ENCODE measurements at regions not wholly inside any gene's neighbourhood (a gene's known extent, or its start where the extent isn't known, plus 50 kb on each side); places are given as distances from the start of the nearest gene placed in this dataset.

GRCh38 chr13:77437267-77437666 is 98.2 kb upstream of the SCEL start:
- Histone ChIP-seq H3K9me3 (no peaks in the 10 kb centered on the region), H3K4me1 (ENCODE audit: low read depth) (no peaks in the 10 kb centered on the region), H3K4me3 (no peak overlapping the region), H3K36me3 (ENCODE audit: low read depth) (no peaks in the 10 kb centered on the region)
- no peak for TF ChIP-seq CTCF (IDR thresholded peaks at IDR 0.05)
- DNase-seq (no peak), ATAC-seq (no peak)
- intact Hi-C loops (cut with DNase I, micrococcal nuclease), result no loop called here

GRCh38 chr13:77434289-77434688 is 101.2 kb upstream of the SCEL start:
- H3K4me3 ChIP-seq, result no peak overlapping the region
- H3K36me3 ChIP-seq (ENCODE audit: low read depth), result no peaks in the 10 kb centered on the region
- H3K4me1 ChIP-seq (ENCODE audit: low read depth), result no peaks in the 10 kb centered on the region
- intact Hi-C loops (cut with DNase I, micrococcal nuclease), result no loop called here
- ATAC-seq (no peak), DNase-seq (no peak)
- H3K9me3 ChIP-seq, result no peaks in the 10 kb centered on the region
- TF ChIP-seq CTCF (IDR thresholded peaks at IDR 0.05), result no peak

- no peak for DNase-seq
- no peaks in the 10 kb centered on the region for H3K9me3 ChIP-seq
- ATAC-seq, result no peak
- no peak for TF ChIP-seq CTCF (IDR thresholded peaks at IDR 0.05)
- H3K4me1 ChIP-seq (ENCODE audit: low read depth), result no peaks in the 10 kb centered on the region
- no peaks in the 10 kb centered on the region for H3K36me3 ChIP-seq (ENCODE audit: low read depth)
- intact Hi-C loops (cut with DNase I, micrococcal nuclease), result no loop called here
- H3K4me3 ChIP-seq, result no peak overlapping the region
These were observed 104.1 kb upstream of the SCEL start for GRCh38 chr13:77431449-77431848.

- Histone ChIP-seq H3K36me3 (ENCODE audit: low read depth) (no peaks in the 10 kb centered on the region), H3K4me3 (no peak overlapping the region), H3K9me3 (no peaks in the 10 kb centered on the region), H3K4me1 (ENCODE audit: low read depth) (no peaks in the 10 kb centered on the region)
- ATAC-seq (no peak), DNase-seq (no peak)
- intact Hi-C loops (cut with DNase I, micrococcal nuclease), result no loop called here
- TF ChIP-seq CTCF (IDR thresholded peaks at IDR 0.05), result no peak
These were observed 103.6 kb upstream of the MYCBP2 start for GRCh38 chr13:77430377-77430951.

- Histone ChIP-seq H3K4me1 (ENCODE audit: low read depth) (no peaks in the 10 kb centered on the region), H3K4me3 (no peak overlapping the region), H3K36me3 (ENCODE audit: low read depth) (no peaks in the 10 kb centered on the region), H3K9me3 (no peaks in the 10 kb centered on the region)
- ATAC-seq (peak; percentile 45), DNase-seq (no peak)
- intact Hi-C loops (cut with DNase I, micrococcal nuclease), result no loop called here
- TF ChIP-seq CTCF (IDR thresholded peaks at IDR 0.05), result no peak
These were observed 102.6 kb upstream of the MYCBP2 start for GRCh38 chr13:77429320-77430142.

All from mucosa of descending colon (tissue), 3 donors.